GM06990 (cell line): ENCODE measurements at regions not wholly inside any gene's neighbourhood (a gene's known extent, or its start where the extent isn't known, plus 50 kb on each side); places are given as distances from the start of the nearest gene placed in this dataset.

Experiments
- DNase-seq: peaks from one replicate; pipeline ENCODE4 v3.0.0-alpha.2; 2011; ENCODE audit not compliant: insufficient read length; ENCODE audit errors: extremely low read depth
- H3K27me3 ChIP-seq: replicated peaks from 2 replicates; pipeline ENCODE4 v1.6.0; 2011; ENCODE audit warnings: low read length; ENCODE audit not compliant: control insufficient read depth, insufficient read depth
- H3K36me3 ChIP-seq: 2 replicates; pipeline ENCODE4 v1.5.1; 2011; ENCODE audit warnings: low read length; ENCODE audit not compliant: control insufficient read depth, insufficient read depth
- H3K4me3 ChIP-seq: replicated peaks from 2 replicates; pipeline ENCODE4 v1.5.1; 2011; ENCODE audit warnings: low read depth, mild to moderate bottlenecking, control low read depth, low read length
- TF ChIP-seq, protein P1 (sequence below): IDR thresholded peaks from 2 replicates; pipeline ENCODE4 v1.5.1; 2011; ENCODE audit warnings: low read length, control low read depth, mild to moderate bottlenecking, inconsistent platforms; ENCODE audit not compliant: insufficient read depth, poor library complexity, severe bottlenecking

DNA sequence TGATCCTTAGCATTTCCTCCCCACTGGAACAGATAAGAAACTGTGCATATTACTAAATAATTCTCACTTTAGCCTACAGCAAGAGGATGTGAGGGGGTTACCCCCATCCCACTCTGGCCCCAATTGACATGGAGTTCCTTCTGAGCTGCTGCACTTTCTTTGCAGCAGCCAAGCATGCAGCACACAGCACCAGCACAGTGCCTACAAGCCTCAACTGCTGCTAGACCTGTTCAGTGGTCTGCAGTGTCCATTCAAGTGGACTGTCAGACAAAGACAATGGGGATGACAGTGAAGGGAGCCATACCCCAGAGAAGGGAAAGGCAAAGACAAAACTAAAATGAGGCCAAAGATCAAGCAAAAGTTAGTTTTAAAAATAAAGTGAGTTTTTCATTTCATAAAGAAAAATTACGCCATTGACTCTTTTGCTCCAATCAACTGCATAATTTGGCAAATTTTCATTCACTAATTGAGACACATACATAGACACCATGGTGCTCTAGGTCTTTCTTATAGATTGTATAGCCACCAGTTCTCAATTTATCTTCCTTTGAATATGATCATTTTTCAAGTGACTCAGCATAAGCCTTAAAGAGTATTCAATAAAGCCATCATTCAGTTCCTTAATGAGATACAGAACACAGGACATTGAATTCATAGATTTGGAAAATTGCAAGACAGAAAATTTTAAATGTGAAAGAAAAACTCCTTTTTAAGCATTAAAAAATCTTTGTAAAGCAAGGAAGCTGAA, 410.6 kb downstream of the HNRNPD start:
- H3K4me3 ChIP-seq = no peak overlapping the region
- TF ChIP-seq, protein P1, sequence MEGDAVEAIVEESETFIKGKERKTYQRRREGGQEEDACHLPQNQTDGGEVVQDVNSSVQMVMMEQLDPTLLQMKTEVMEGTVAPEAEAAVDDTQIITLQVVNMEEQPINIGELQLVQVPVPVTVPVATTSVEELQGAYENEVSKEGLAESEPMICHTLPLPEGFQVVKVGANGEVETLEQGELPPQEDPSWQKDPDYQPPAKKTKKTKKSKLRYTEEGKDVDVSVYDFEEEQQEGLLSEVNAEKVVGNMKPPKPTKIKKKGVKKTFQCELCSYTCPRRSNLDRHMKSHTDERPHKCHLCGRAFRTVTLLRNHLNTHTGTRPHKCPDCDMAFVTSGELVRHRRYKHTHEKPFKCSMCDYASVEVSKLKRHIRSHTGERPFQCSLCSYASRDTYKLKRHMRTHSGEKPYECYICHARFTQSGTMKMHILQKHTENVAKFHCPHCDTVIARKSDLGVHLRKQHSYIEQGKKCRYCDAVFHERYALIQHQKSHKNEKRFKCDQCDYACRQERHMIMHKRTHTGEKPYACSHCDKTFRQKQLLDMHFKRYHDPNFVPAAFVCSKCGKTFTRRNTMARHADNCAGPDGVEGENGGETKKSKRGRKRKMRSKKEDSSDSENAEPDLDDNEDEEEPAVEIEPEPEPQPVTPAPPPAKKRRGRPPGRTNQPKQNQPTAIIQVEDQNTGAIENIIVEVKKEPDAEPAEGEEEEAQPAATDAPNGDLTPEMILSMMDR = no peak
- H3K27me3 ChIP-seq = no peaks in the 10 kb centered on the region; the same call in 1 of the 2 replicates
- DNase-seq = no peak
- no peaks in the 10 kb centered on the region for H3K36me3 ChIP-seq

DNA sequence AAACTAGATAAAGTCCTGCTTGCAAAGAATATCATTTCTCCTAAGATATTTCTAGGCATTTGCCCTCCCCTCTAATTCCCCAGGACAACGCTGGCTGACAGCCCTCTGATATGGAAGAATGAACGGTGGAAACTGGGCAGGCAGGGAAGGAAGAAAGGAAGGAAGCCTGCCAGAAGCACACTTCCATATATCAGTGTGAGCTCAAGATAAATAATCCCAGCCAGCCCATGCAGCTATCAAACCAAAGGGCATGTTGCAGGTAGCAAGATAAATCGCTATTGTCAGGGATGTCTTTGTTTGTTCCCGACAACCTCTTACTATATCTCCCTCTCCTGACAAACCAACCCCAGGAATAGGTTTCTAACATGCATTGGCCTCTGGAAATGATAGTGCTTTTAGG, 412.8 kb downstream of the HNRNPD start:
- Histone ChIP-seq H3K27me3 (no peaks in the 10 kb centered on the region; the same call in 1 of the 2 replicates), H3K36me3 (no peaks in the 10 kb centered on the region), H3K4me3 (no peak overlapping the region)
- DNase-seq = no peak
- TF ChIP-seq, protein P1 = no peak

- Histone ChIP-seq H3K27me3 (no peaks in the 10 kb centered on the region), H3K4me3 (no peak overlapping the region), H3K36me3 (no peaks in the 10 kb centered on the region)
- TF ChIP-seq, protein P1 = no peak
- no peak for DNase-seq
Measured at GRCh38 chr4:81954271-81954670, 419.5 kb downstream of the HNRNPD start.

- DNase-seq = no peak
- Histone ChIP-seq H3K4me3 (no peak overlapping the region), H3K27me3 (no peaks in the 10 kb centered on the region), H3K36me3 (no peaks in the 10 kb centered on the region)
- TF ChIP-seq, protein P1 = no peak
Measured at GRCh38 chr4:81951891-81952455, 421.8 kb downstream of the HNRNPD start.

- Histone ChIP-seq H3K4me3 (no peak overlapping the region), H3K27me3 (no peaks in the 10 kb centered on the region), H3K36me3 (no peaks in the 10 kb centered on the region)
- TF ChIP-seq, protein P1 = no peak
- no peak for DNase-seq
Measured at GRCh38 chr4:81946996-81947395, 426.8 kb downstream of the HNRNPD start.
